ENCODE measurements at regions not wholly inside any gene's neighbourhood (a gene's known extent, or its start where the extent isn't known, plus 50 kb on each side); places are given as distances from the start of the nearest gene placed in this dataset.
A peak's percentile ranks its signal among the peaks of the same experiment; 100 is the strongest.

- no peaks in the 10 kb centered on the region for H3K4me1 ChIP-seq
- DNase-seq, result no peak
- TF ChIP-seq, protein P1, sequence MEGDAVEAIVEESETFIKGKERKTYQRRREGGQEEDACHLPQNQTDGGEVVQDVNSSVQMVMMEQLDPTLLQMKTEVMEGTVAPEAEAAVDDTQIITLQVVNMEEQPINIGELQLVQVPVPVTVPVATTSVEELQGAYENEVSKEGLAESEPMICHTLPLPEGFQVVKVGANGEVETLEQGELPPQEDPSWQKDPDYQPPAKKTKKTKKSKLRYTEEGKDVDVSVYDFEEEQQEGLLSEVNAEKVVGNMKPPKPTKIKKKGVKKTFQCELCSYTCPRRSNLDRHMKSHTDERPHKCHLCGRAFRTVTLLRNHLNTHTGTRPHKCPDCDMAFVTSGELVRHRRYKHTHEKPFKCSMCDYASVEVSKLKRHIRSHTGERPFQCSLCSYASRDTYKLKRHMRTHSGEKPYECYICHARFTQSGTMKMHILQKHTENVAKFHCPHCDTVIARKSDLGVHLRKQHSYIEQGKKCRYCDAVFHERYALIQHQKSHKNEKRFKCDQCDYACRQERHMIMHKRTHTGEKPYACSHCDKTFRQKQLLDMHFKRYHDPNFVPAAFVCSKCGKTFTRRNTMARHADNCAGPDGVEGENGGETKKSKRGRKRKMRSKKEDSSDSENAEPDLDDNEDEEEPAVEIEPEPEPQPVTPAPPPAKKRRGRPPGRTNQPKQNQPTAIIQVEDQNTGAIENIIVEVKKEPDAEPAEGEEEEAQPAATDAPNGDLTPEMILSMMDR (IDR thresholded peaks at IDR 0.05), result no peak
- no peaks in the 10 kb centered on the region for H3K27me3 ChIP-seq
- intact Hi-C loops (cut with DNase I), result no loop called here
- no peak for ATAC-seq
- H3K9me3 ChIP-seq, result peaks cover 0 to 11% of the 10 kb centered on the region in 2 donors
- H3K4me3 ChIP-seq, result no peak overlapping the region
- H3K36me3 ChIP-seq, result no peaks in the 10 kb centered on the region
- H3K27ac ChIP-seq, result no peak overlapping the region
Measured at GRCh38 chr20:22180244-22180643, 404.1 kb downstream of the FOXA2 start.

- no peak overlapping the region for H3K4me3 ChIP-seq
- no peak for ATAC-seq
- DNase-seq, result peak in 2 of 4 donors; percentile 11 to 52
- no peak overlapping the region for H3K27ac ChIP-seq
- TF ChIP-seq, protein P1 (IDR thresholded peaks at IDR 0.05), result no peak
- intact Hi-C loops (cut with DNase I), result no loop called here
- no peaks in the 10 kb centered on the region for H3K36me3 ChIP-seq
- H3K4me1 ChIP-seq, result no peaks in the 10 kb centered on the region
- peaks cover 0 to 3% of the 10 kb centered on the region in 2 donors for H3K27me3 ChIP-seq
- H3K9me3 ChIP-seq, result no peaks in the 10 kb centered on the region
Measured at GRCh38 chr20:22160101-22160652, 424.2 kb downstream of the FOXA2 start.

DNA sequence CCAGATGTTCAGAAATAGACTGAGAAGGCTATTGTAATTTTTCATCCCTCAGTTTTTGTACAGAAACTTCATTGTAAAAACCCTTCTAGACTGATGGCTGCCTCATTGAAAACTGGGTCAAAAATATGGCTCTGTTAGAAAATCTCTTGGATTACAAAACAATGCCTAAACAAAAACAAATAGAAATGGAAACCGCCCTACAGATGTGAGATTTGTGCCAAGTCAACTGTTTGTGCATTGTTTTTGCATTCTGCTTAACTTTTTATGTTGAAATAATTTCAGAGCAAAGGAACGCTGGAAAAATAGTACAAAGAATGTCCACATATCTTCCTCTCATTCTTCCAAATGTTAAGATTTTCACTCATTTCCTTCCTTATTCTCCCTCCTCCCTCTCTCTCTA lies 425.1 kb downstream of the FOXA2 start:
- H3K36me3 ChIP-seq, result no peaks in the 10 kb centered on the region
- DNase-seq (no peak), ATAC-seq (no peak)
- intact Hi-C loops (cut with DNase I), result no loop called here
- no peaks in the 10 kb centered on the region for H3K9me3 ChIP-seq
- no peak overlapping the region for H3K4me3 ChIP-seq
- H3K27me3 ChIP-seq, result peaks cover 0 to 3% of the 10 kb centered on the region in 2 donors
- H3K4me1 ChIP-seq, result no peaks in the 10 kb centered on the region
- TF ChIP-seq, protein P1 (IDR thresholded peaks at IDR 0.05), result no peak
- H3K27ac ChIP-seq, result no peak overlapping the region

- intact Hi-C loops (cut with DNase I), result no loop called here
- no peak overlapping the region for H3K4me3 ChIP-seq
- TF ChIP-seq, protein P1 (IDR thresholded peaks at IDR 0.05), result no peak
- no peaks in the 10 kb centered on the region for H3K27me3 ChIP-seq
- no peaks in the 10 kb centered on the region for H3K36me3 ChIP-seq
- DNase-seq, result no peak
- peaks cover 0 to 32% of the 10 kb centered on the region in 2 donors for H3K9me3 ChIP-seq
- H3K4me1 ChIP-seq, result no peaks in the 10 kb centered on the region
- H3K27ac ChIP-seq, result no peak overlapping the region
- ATAC-seq, result no peak
Measured at GRCh38 chr20:22127587-22127986, 422.1 kb downstream of the PAX1 start.

DNA sequence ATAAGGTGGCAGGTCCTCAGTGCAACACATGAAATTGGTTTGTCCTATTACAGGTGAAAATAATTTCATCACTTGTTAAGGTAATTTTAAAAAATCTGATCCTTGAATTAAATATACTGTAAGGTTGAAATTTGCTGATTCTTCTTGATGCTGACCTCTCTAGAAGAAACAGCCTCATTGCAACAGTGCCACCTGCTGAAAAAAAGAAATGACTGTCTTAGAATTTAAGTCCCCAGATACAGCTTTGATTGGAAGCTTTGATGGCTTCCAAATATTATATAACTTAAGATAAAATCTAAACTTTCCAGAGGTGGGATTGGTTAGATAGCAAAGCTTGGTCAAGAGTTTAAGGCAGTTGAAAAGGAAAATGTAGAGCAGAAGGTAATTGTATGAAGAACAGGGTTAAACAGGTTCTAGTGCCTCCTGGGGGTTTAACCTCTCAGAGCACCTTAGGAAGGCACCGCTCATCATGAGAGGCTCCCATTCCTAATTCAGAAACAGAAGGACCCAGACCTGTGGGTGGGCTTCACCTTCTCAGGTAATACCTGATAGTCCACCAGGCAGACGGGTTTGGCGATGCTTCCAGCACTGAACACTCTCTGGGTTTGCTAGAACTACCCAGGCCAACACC lies 401.0 kb downstream of the PAX1 start:
- Histone ChIP-seq H3K4me1 (no peaks in the 10 kb centered on the region), H3K36me3 (no peaks in the 10 kb centered on the region), H3K9me3 (no peaks in the 10 kb centered on the region), H3K4me3 (no peak overlapping the region), H3K27ac (no peak overlapping the region), H3K27me3 (no peaks in the 10 kb centered on the region)
- TF ChIP-seq, protein P1 (IDR thresholded peaks at IDR 0.05), result no peak
- intact Hi-C loops (cut with DNase I), result no loop called here
- ATAC-seq, result no peak
- DNase-seq, result peak in 1 of 4 donors; percentile 38

Data from left lung (tissue), 4 donors.